Gastrocnemius medialis (tissue), 4 donors: ENCODE measurements at regions not wholly inside any gene's neighbourhood (a gene's known extent, or its start where the extent isn't known, plus 50 kb on each side); places are given as distances from the start of the nearest gene placed in this dataset.

Experiments
- ATAC-seq, 2 donors: fragments of 150-250 bp; one replicate each; pipeline ENCODE4 v1.9.1; 2016
- DNase-seq, 2 donors: peaks; one replicate each; pipeline ENCODE4 v3.0.0-alpha.2; 2019
- H3K27ac ChIP-seq, 4 donors: fragments of 200-600 bp; sonication (generic); 1 replicate in 1 of 4; 2 replicates in 3 of 4; pipeline ENCODE4 v1.5.1; 2016 to 2018; ENCODE audit warnings: mild to moderate bottlenecking in 2 of 4, moderate library complexity in 1 of 4
- H3K27me3 ChIP-seq, 3 donors: fragments of 200-600 bp; sonication (generic) in 2 of 3; 1 replicate in 1 of 3; 2 replicates in 2 of 3; pipeline versions ENCODE4 v1.5.1 to v1.6.0; 2016 to 2019; ENCODE audit warnings: mild to moderate bottlenecking in 1 of 3, moderate library complexity in 1 of 3
- H3K36me3 ChIP-seq, 2 donors: fragments of 200-600 bp; sonication (generic) in 1 of 2; one replicate each; pipeline ENCODE4 v1.5.1; 2017 to 2018
- H3K4me1 ChIP-seq, 2 donors: fragments of 200-600 bp; sonication (generic) in 1 of 2; one replicate each; pipeline ENCODE4 v1.5.1; 2016 to 2017; ENCODE audit warnings: mild to moderate bottlenecking in 2 of 2
- H3K4me3 ChIP-seq, 4 donors: fragments of 200-600 bp; sonication (generic) in 3 of 4; 1 replicate in 1 of 4; 2 replicates in 3 of 4; pipeline ENCODE4 v1.5.1; 2016 to 2019; ENCODE audit warnings: mild to moderate bottlenecking in 2 of 4
- H3K9me3 ChIP-seq, 3 donors: fragments of 200-600 bp; sonication (generic) in 2 of 3; 1 replicate in 1 of 3; 2 replicates in 2 of 3; pipeline ENCODE4 v1.5.1; 2016 to 2019
- POLR2A ChIP-seq, 2 donors: fragments of 450-650 bp; IDR thresholded peaks; one replicate each; pipeline ENCODE4 v1.6.1; 2017; ENCODE audit warnings: antibody characterized with exemption in 2 of 2, mild to moderate bottlenecking in 2 of 2, moderate library complexity in 2 of 2
- in situ Hi-C, 4 donors: fragments of 200-750 bp; cut with MboI; loops; one replicate each; pipeline versions ENCODE4 v1.15.0 to v1.8.0; 2017; ENCODE audit warnings: low sequenced_read_pairs in 4 of 4
- intact Hi-C: fragments of 100-400 bp; cut with DNase I; formaldehyde crosslinking; loops from one replicate; pipeline ENCODE4 v1.15.1; 2023; ENCODE audit warnings: low total_unique reads
- TF ChIP-seq, protein P1 (sequence below), 5 experiments: fragments of 450-650 bp in 3 of 5; fragments of 200-600 bp in 2 of 5; sonication (generic) in 2 of 5; IDR thresholded peaks in 4 of 5; conservative IDR thresholded peaks in 1 of 5; 1 replicate in 4 of 5; 2 replicates in 1 of 5; pipeline ENCODE4 v1.5.1; 2016 to 2019; ENCODE audit warnings: antibody characterized with exemption in 5 of 5, mild to moderate bottlenecking in 3 of 5, moderate library complexity in 3 of 5

DNA sequence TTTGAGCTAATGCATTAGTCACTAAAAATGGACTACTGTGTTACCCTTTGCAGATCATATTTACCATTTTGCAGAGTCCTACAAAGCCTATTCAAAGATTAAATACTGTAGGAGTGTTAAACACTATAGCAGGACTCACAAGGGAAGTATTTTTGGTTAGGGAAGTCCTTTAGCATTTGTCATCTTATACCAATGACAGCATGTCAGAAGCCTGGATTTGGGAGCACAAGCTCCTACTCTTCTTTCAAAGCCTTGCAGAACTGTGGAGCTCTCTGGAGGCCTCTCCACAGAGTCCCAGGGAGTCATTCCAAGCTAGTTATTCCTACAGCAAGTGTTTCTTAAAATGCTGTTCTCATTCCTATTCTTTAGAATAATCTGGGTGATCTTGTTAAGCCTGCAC lies 288.8 kb downstream of the PIK3R1 start:
- no peaks in the 10 kb centered on the region for H3K9me3 ChIP-seq
- DNase-seq = no peak
- no peak overlapping the region for H3K27ac ChIP-seq
- intact Hi-C loops (no loop called here), in situ Hi-C loops (no loop called here)
- H3K27me3 ChIP-seq = no peaks in the 10 kb centered on the region
- TF ChIP-seq, protein P1, sequence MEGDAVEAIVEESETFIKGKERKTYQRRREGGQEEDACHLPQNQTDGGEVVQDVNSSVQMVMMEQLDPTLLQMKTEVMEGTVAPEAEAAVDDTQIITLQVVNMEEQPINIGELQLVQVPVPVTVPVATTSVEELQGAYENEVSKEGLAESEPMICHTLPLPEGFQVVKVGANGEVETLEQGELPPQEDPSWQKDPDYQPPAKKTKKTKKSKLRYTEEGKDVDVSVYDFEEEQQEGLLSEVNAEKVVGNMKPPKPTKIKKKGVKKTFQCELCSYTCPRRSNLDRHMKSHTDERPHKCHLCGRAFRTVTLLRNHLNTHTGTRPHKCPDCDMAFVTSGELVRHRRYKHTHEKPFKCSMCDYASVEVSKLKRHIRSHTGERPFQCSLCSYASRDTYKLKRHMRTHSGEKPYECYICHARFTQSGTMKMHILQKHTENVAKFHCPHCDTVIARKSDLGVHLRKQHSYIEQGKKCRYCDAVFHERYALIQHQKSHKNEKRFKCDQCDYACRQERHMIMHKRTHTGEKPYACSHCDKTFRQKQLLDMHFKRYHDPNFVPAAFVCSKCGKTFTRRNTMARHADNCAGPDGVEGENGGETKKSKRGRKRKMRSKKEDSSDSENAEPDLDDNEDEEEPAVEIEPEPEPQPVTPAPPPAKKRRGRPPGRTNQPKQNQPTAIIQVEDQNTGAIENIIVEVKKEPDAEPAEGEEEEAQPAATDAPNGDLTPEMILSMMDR (IDR thresholded peaks at IDR 0.05 in 4 of 5, conservative IDR thresholded peaks at IDR 0.05 in 1 of 5) = no peak
- TF ChIP-seq POLR2A (IDR thresholded peaks at IDR 0.05) = no peak
- no peak overlapping the region for H3K4me3 ChIP-seq
- H3K4me1 ChIP-seq = no peaks in the 10 kb centered on the region
- ATAC-seq = no peak
- H3K36me3 ChIP-seq = no peaks in the 10 kb centered on the region

DNA sequence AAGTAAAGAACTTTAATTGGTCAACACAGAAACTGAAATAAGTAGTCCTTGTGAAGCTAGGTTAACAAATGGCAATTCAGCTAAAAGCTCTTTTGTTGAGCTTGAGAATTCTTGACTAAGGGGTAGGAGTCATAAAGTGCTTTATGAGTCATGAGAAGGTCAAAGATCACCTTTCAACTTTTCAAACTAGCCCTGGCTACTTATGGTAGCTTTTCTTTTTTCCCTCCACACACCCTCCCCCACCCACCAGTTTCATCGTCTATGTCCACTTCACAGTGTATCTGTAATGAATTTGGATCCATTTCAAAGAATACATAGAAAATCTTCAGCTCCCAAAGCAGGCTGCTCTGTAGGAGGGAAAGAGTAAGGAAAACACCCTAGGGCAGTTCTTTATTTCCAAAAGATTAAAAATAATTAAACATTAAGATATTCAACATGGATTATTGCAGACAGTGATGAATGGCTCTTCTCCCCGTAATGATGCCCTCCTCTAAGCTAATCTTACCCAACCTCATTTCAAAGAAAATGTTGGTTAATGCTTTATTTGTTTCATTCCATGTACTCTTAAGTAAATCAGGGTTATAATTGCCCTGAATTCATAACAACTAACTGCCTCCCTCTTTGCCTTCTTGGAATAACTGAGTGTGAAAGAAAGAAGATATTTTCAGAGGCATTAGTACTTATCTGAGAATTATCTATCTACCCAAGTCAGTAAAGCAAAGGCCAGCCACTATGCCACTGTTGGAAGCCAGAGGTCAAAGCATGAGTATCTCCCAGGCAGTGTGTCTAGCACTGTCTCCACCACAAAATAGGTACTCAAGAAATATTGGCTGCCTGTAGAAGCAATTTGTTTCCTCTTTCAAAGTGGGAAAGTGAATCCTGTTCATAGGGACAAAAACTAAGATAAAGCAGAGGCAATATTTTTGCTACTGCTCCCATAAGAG lies 290.6 kb downstream of the PIK3R1 start:
- no peaks in the 10 kb centered on the region for H3K4me1 ChIP-seq
- ATAC-seq = no peak
- TF ChIP-seq, protein P1 (IDR thresholded peaks at IDR 0.05 in 4 of 5, conservative IDR thresholded peaks at IDR 0.05 in 1 of 5) = no peak
- TF ChIP-seq POLR2A (IDR thresholded peaks at IDR 0.05) = no peak
- no peaks in the 10 kb centered on the region for H3K36me3 ChIP-seq
- DNase-seq = no peak
- H3K27ac ChIP-seq = no peak overlapping the region
- H3K9me3 ChIP-seq = no peaks in the 10 kb centered on the region
- intact Hi-C loops = no loop called here
- no peak overlapping the region for H3K4me3 ChIP-seq
- in situ Hi-C loops = no loop called here
- no peaks in the 10 kb centered on the region for H3K27me3 ChIP-seq

DNA sequence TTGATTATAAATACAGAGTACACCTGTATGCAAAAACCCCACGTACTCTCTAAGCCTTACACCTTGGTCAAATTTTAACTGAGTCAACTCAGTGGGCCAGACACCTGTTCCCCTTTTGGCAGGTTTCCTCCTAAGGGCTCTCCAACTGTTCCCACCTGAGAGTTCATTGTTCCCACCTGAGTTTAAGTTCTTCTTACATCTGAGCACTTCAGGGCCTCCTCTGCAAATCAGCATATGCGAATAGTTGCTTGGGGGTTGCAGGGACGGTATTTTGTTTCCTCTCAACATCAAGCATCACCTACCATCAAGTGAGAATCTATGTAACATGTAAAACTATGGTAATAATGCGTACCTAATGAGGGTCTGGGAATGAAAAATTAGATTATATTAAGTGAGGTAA lies 300.0 kb downstream of the PIK3R1 start:
- intact Hi-C loops (no loop called here), in situ Hi-C loops (no loop called here)
- Histone ChIP-seq H3K4me3 (no peak overlapping the region), H3K27ac (no peak overlapping the region), H3K36me3 (no peaks in the 10 kb centered on the region), H3K4me1 (no peaks in the 10 kb centered on the region), H3K9me3 (no peaks in the 10 kb centered on the region), H3K27me3 (no peaks in the 10 kb centered on the region)
- no peak for DNase-seq
- no peak for ATAC-seq
- TF ChIP-seq, protein P1 (IDR thresholded peaks at IDR 0.05 in 4 of 5, conservative IDR thresholded peaks at IDR 0.05 in 1 of 5) = no peak
- TF ChIP-seq POLR2A (IDR thresholded peaks at IDR 0.05) = no peak

DNA sequence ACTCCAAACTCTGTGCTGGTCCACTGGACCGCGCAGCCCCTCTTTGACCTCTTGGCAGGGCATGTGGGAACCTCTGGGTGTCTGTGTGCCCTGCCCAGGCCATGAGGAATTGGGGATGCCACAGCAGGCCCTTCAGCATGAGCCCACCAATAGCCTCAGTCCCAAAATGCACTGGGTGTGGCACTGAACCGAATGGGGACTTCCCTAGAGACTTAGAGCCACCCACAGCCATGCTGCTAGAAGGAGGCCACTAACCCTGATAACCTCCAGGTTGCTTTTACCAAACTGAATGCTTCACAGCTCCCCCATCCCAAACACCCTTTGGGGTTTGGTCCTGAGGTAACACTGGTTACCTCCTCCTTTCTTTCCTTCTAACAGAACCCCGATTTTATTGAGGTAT lies 302.7 kb downstream of the PIK3R1 start:
- intact Hi-C loops = no loop called here
- ATAC-seq = no peak
- Histone ChIP-seq H3K27ac (no peak overlapping the region), H3K9me3 (no peaks in the 10 kb centered on the region), H3K4me3 (no peak overlapping the region), H3K4me1 (no peaks in the 10 kb centered on the region), H3K36me3 (no peaks in the 10 kb centered on the region), H3K27me3 (no peaks in the 10 kb centered on the region)
- in situ Hi-C loops = no loop called here
- no peak for DNase-seq
- TF ChIP-seq, protein P1 (IDR thresholded peaks at IDR 0.05 in 4 of 5, conservative IDR thresholded peaks at IDR 0.05 in 1 of 5) = no peak
- TF ChIP-seq POLR2A (IDR thresholded peaks at IDR 0.05) = no peak
